Stimulated activated CD8-positive, alpha-beta memory T cell treated with anti-CD3 and anti-CD28 coated beads, Interleukin-15, amount 100 ng/mL, for 48 hours (primary cell): ENCODE measurements at regions not wholly inside any gene's neighbourhood (a gene's known extent, or its start where the extent isn't known, plus 50 kb on each side); places are given as distances from the start of the nearest gene placed in this dataset.

Source experiments
- DNase-seq, 2 donors: peaks; one replicate each; pipeline ENCODE4 v3.0.0-alpha.2; 2020; ENCODE audit warnings: low read depth in 2 of 2

- DNase-seq: no peak
Observed at GRCh38 chr4:177569434-177569833, 127.2 kb upstream of the AGA start.

DNA sequence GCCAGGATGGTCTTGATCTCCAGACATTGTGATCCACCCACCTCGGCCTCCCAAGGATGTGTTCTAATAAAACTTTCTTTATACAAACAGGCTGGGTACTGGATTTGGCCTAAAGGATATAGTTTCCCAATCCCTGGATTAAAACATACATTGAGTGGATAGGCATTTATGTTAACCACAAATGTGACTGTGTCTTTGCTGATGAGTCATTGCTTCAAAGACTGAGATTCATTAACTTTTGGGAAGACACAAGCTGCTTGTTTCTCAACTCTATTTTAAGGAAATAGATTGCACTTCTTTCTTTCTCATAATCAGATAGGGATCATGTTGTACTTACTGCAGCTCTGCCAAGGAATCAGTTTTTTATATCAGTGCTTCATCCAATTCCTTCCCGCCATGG is 131.3 kb upstream of the AGA start:
- no peak for DNase-seq

- no peak for DNase-seq
Observed at GRCh38 chr4:177574446-177574845, 132.2 kb upstream of the AGA start.

DNA sequence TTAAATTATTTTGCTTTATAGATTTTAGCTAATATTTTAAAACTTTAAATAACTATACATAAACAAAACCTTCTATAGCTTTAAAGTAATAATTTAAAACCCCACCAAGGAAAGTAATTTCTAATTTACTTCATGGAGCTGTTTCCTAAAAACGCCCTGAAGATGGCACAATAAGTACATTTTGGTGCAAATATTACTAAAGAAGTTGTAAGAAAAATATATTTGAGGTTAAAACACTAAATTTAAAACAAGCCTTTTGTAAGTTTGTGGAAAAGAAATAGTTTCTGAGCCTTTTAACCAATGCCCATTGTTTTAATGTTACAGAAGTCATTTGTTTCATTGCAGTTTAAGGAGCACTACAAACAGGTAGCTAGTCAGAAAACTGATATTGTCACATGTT is 137.4 kb upstream of the AGA start:
- no peak for DNase-seq

DNA sequence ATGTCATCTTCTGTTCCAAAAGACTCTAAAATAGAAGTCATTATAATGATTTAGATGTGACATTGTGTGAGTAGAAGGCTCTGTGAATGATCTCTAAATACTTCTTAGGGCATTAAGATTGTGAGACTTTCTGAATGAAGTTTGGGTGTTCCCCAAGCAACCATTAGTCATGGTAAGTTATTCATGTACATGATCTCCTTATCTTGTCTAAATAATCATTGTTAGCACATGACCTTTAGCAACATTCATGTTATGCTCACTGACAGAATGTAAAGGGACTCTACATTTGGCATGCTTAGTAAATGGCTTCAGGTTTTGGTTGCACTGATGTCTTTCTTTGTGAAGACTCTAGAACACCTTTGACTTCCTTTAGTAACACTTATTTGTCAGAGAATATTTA is 140.8 kb upstream of the AGA start:
- DNase-seq: no peak

GRCh38 chr4:177587989-177588388 is 145.8 kb upstream of the AGA start:
- DNase-seq: no peak

DNA sequence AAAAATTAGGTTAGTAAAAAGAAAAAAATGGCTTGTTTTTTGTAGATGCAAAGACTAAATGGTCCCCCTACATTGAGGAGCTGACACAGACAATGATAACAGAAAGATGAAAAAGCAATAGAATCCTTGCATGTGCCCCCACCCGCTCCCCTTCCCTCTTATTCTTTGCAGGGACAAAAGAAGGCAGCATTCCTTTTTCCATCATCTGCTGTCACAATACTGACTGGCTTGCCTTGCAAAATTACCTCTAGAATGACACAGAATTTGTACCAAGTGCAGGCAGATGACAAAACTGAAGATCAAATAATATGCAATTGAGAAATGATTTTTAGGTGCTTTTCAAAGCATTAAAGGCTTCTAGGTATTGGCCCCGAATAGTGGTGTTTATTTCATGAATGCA is 153.1 kb upstream of the AGA start:
- DNase-seq: no peak

- DNase-seq: peak; percentile 29 to 38
Observed at GRCh38 chr4:177596035-177596434, 153.8 kb upstream of the AGA start.

GRCh38 chr4:177596991-177597390 is 154.8 kb upstream of the AGA start:
- no peak for DNase-seq

DNA sequence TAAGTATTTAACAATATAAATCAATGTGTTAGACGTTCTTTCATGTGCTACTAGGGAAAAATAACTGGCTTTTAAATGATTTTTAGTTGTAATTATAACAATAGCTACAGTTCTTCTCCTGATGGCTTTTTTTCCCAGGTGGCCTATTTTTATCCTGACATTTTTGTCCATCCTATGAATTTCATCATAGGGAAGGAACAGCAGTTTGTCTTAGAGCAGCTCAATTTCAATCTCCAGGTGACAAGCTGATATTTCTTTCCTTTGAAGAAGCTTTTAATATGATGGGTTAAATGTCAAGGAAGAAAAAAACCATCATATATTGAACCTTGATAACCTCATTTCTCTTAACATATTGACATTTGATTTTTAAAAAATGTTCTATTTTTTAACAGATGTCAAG is 163.0 kb upstream of the AGA start:
- DNase-seq: no peak

- DNase-seq: no peak
Observed at GRCh38 chr4:177607111-177607573, 164.9 kb upstream of the AGA start.

DNA sequence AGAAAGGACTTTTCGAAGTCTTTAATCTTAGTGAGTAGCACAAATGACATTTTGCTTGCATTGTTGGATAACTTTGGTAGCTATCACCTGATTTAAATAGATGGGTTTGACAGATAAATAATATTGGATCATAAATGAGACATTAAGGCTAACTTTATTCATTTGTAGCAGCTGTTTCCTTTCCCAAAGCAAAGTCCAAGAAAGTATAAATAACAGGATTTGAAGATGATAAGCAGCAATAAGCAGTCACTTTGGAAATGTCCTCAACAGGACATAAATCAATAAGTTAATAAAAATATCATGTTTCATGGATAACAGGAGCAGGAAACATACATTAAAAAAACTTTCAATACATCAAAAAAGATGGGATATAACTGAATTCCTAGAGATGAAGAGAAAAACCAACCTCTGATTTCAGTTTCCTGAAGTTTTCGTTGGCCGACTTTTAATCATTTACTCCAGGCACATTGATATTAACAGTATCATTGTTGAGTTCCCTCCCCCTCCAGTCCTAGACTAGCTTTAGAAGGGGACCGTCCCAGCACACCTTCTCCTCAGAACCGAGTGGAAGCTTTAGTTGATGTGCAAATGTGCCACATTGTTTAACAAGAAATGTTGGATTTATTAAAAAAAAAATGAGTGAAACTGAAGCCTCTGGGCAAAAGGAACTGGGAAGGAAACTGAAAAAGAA is 169.9 kb upstream of the AGA start:
- no peak for DNase-seq

GRCh38 chr4:177612684-177613083 is 170.4 kb upstream of the AGA start:
- DNase-seq: no peak

DNA sequence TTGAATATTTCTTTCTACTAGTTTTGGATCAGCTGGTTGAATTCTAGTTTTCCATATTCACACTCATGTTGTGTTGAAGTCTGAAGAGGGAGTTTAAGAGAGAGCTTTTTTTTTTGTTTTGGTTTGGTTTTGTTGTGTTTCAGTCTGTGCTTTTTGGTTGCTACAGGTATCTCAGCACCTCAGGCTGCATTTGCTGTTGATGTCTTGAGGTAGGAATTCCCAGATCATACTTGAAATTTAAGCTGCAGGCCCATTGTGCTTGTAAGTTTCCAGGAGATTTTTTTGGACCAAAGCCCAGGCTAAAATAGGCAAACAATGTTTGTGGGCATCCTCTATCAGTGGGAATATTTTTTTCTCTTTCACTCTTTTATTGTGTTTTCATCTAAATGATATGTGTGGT is 190.2 kb upstream of the AGA start:
- no peak for DNase-seq

DNA sequence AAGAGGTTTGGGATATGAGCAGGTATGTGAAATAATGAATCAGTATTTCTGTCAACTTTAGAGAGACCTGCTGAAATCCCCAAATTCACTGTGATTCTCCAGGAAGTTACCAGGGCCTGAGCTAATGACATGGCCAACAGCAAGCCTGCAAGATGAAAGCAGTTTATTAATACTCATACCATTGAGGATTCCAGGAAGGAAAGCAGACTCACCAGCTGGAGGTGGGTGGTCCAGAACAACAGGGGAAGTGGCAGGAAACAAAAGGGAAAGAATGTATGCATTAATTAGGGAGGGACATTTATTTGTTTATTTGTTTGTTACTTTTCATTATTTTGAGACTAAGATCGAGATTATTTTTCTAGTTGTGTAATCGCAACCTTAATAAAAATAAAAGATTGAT is 196.6 kb upstream of the AGA start:
- DNase-seq: no peak

- DNase-seq: no peak
Observed at GRCh38 chr4:177640864-177641263, 198.6 kb upstream of the AGA start.

DNA sequence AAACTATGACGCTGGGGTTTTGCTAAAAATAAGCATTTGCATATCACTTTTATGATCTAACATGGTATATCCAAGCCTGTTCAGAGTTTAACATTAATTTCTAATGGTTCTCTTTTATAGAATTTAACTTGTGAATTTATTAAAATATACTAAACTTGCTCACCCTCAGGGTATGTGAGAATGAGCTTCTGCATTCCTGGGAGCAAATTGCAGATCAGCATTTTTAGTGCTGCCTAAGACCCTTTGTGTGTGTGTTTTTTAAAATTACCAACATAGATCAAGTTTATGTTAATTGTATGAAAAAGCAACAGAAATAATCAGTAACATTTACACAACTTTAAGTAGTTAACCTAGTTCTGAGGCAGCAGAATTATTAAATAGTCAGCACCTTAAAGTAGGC is 218.0 kb upstream of the AGA start:
- no peak for DNase-seq

DNA sequence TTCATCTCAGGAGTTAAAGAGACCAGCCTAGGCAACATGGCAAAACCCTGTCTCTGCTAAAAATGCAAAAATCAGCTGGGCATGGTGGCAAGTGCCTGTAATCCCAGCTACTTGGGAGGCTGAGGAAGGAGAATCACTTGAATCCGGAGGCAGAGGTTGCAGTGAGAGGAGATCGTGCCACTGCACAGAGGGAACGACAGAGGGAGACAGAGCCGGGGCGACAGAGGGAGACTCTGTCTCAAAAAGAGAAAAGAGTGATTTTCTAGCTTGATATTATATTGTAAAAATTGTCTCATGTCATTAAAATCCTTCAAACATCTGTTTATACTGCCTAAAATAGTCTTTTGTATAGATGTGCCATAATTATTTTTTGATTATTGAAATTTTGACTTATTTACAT is 225.4 kb upstream of the AGA start:
- DNase-seq: no peak

- no peak for DNase-seq
Observed at GRCh38 chr4:177671387-177671786, 229.2 kb upstream of the AGA start.

DNA sequence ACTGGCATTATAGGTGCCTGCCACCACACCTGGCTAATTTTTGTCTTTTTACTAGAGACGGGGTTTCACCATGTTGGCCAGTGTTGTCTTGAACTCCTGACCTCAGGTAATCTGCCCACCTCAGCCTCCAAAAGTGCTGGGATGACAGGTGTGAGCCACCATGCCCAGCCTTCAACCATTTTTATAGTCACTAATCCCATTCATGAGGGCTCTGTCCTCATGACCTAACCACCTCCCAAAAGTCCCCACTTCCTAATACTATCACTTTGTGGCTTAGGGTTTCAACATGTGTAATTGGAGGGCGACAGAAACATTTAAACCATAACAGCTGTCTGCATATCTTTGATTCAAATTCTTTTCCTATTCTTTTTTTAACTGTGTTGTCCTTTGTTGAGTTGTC is 229.6 kb upstream of the AGA start:
- DNase-seq: no peak

DNA sequence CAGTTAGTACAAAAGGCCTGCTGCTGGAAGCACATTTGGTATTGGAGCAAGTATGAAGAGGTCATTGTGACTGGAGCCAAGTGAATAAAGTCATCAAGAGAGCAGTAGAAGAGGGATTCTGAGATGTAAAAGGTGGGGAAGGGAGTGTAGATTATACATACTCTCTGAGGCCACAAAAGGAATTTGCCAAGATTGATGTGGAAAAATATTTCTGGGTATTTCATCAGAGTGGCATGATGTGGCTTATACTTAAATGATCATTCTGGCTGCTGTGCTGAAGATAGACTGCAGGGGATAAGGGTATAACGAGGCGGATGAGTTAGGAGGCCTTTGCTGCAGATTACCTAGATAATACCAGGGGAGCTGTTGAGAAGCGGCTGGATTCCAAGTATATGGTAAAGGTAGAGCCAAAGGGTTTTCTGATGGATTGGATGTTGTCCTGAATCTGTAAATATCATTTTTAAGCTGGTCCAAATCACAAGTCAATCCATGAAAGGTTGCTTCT is 231.8 kb upstream of the AGA start:
- DNase-seq: no peak

DNA sequence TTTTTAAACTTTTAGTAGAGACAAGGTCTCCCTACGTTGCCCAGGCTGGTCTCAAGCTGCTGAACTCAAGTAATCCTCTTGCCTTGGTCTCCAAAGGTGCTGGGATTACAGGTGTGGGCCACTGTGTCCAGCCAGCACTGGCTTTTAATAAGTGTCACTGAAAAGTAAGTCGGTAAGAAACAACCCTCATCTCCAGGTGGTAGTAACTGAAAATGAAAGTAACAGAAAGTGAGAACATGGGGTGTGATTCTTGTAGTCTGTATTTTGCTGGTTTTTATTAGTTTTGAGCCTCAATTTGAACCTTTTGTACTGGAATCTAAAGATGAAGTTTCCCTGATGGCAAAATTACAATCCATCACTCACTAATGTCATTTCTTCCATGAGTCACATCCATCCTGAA is 238.1 kb upstream of the AGA start:
- DNase-seq: no peak

- DNase-seq: no peak
Observed at GRCh38 chr4:177681902-177682301, 239.7 kb upstream of the AGA start.

DNA sequence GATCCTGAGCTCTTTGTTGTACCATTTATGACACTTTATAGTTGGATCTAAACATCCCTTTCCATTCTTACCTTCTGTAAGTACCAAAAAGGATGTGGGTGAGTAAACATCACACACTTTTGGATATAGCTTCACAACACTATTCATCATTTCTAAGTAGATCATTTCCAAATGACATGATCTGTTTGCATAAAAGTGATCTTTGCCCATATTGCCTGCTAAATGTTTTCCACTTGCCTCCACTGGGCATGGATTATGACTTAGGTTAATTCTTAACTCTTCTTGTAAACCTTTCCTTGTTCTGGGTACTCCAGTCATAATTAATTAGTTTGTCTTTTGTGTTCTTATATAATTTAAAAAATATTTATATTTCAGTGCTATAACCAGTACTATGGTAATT is 244.9 kb upstream of the AGA start:
- DNase-seq: no peak
